H9 (cell line): ENCODE measurements at regions not wholly inside any gene's neighbourhood (a gene's known extent, or its start where the extent isn't known, plus 50 kb on each side); places are given as distances from the start of the nearest gene placed in this dataset.
A peak's percentile ranks its signal among the peaks of the same experiment; 100 is the strongest.

ENCODE experiments used
- DNase-seq: peaks from one replicate; pipeline ENCODE4 v3.0.0-alpha.2; 2017
- H2AFZ ChIP-seq: one replicate; pipeline ENCODE4 v1.6.1; 2013; ENCODE audit warnings: mild to moderate bottlenecking, low read length, control low read depth, moderate library complexity
- H2AK5ac ChIP-seq: 2 replicates; pipeline ENCODE4 v1.6.1; 2013; ENCODE audit warnings: low read length, control low read depth, mixed read lengths; ENCODE audit not compliant: insufficient read length
- H2BK120ac ChIP-seq: one replicate; pipeline ENCODE4 v1.6.1; 2013; ENCODE audit warnings: low read depth, mild to moderate bottlenecking, low read length, control low read depth, inconsistent platforms; ENCODE audit not compliant: poor library complexity, severe bottlenecking
- H2BK12ac ChIP-seq: 2 replicates; pipeline ENCODE4 v1.6.1; 2013; ENCODE audit warnings: low read length, control low read depth, mixed read lengths, low read depth; ENCODE audit not compliant: insufficient read length
- H2BK15ac ChIP-seq: 2 replicates; pipeline ENCODE4 v1.6.1; 2013; ENCODE audit warnings: low read depth, low read length, control low read depth
- H2BK20ac ChIP-seq: one replicate; pipeline ENCODE4 v1.6.1; 2013; ENCODE audit warnings: low read depth, mild to moderate bottlenecking, low read length, control low read depth, inconsistent platforms; ENCODE audit not compliant: poor library complexity, severe bottlenecking
- H2BK5ac ChIP-seq: 2 replicates; pipeline ENCODE4 v1.6.1; 2013; ENCODE audit warnings: low read length, control low read depth, mixed read lengths; ENCODE audit not compliant: insufficient read length
- H3K14ac ChIP-seq: 2 replicates; pipeline ENCODE4 v1.6.1; 2013; ENCODE audit warnings: low read length, control low read depth; ENCODE audit not compliant: insufficient read depth
- H3K18ac ChIP-seq: 2 replicates; pipeline ENCODE4 v1.6.1; 2013; ENCODE audit warnings: low read depth, mild to moderate bottlenecking, mixed read lengths, low read length, control low read depth; ENCODE audit not compliant: insufficient read length
- H3K23ac ChIP-seq: 2 replicates; pipeline ENCODE4 v1.6.1; 2013; ENCODE audit warnings: low read length, control low read depth, mixed read lengths, low read depth; ENCODE audit not compliant: insufficient read length
- H3K23me2 ChIP-seq: 2 replicates; pipeline ENCODE4 v1.6.1; 2013; ENCODE audit warnings: low read depth, mild to moderate bottlenecking, mixed read lengths, low read length, control low read depth; ENCODE audit not compliant: insufficient read length, poor library complexity, severe bottlenecking
- H3K27ac ChIP-seq: 2 replicates; pipeline ENCODE4 v1.5.1; 2013; ENCODE audit warnings: low read length, control low read depth, mixed read lengths, low read depth; ENCODE audit not compliant: insufficient read length
- H3K27me3 ChIP-seq: 2 replicates; pipeline ENCODE4 v1.6.1; 2013; ENCODE audit warnings: low read length, control low read depth, inconsistent platforms; ENCODE audit not compliant: insufficient read depth
- H3K4ac ChIP-seq: 2 replicates; pipeline ENCODE4 v1.6.1; 2013; ENCODE audit warnings: low read depth, mild to moderate bottlenecking, control low read depth, inconsistent platforms, low read length, moderate library complexity
- H3K4me1 ChIP-seq: 2 replicates; pipeline ENCODE4 v1.6.1; 2013; ENCODE audit warnings: low read length, control low read depth, inconsistent platforms; ENCODE audit not compliant: insufficient read depth
- H3K4me2 ChIP-seq: 2 replicates; pipeline ENCODE4 v1.6.1; 2013; ENCODE audit warnings: low read length, control low read depth, mixed read lengths; ENCODE audit not compliant: insufficient read length, insufficient read depth
- H3K56ac ChIP-seq: 2 replicates; pipeline ENCODE4 v1.6.1; 2013; ENCODE audit warnings: low read depth, mild to moderate bottlenecking, mixed read lengths, low read length, control low read depth; ENCODE audit not compliant: insufficient read length
- H3K79me1 ChIP-seq: 2 replicates; pipeline ENCODE4 v1.6.1; 2013; ENCODE audit warnings: low read depth, mild to moderate bottlenecking, moderate library complexity, low read length, control low read depth, inconsistent platforms; ENCODE audit not compliant: insufficient read depth, poor library complexity, severe bottlenecking
- H3K79me2 ChIP-seq: 2 replicates; pipeline ENCODE4 v1.6.1; 2013; ENCODE audit warnings: low read length, control low read depth, inconsistent platforms; ENCODE audit not compliant: insufficient read depth
- H3K9ac ChIP-seq: 2 replicates; pipeline ENCODE4 v1.6.1; 2013; ENCODE audit warnings: low read length, control low read depth, mixed read lengths; ENCODE audit not compliant: insufficient read length; ENCODE audit errors: extremely low read depth
- H3K9me3 ChIP-seq: one replicate; pipeline ENCODE4 v1.6.1; 2013; ENCODE audit warnings: low read depth, low read length, inconsistent platforms; ENCODE audit not compliant: control insufficient read depth
- H3T11ph ChIP-seq: one replicate; pipeline ENCODE4 v1.6.1; 2013; ENCODE audit warnings: mild to moderate bottlenecking, low read length, control low read depth, inconsistent platforms
- H4K20me1 ChIP-seq: one replicate; pipeline ENCODE4 v1.6.1; 2013; ENCODE audit not compliant: control insufficient read depth, insufficient read length, insufficient read depth
- H4K5ac ChIP-seq: 2 replicates; pipeline ENCODE4 v1.6.1; 2013; ENCODE audit warnings: low read depth, mild to moderate bottlenecking, mixed read lengths, low read length, control low read depth; ENCODE audit not compliant: insufficient read length
- H4K8ac ChIP-seq: replicated peaks from 2 replicates; pipeline ENCODE4 v1.6.1; 2013; ENCODE audit warnings: low read length, control low read depth, mixed read lengths, low read depth; ENCODE audit not compliant: insufficient read length
- H4K91ac ChIP-seq: 2 replicates; pipeline ENCODE4 v1.6.1; 2013; ENCODE audit warnings: low read depth, mild to moderate bottlenecking, moderate library complexity, mixed read lengths, low read length, control low read depth; ENCODE audit not compliant: insufficient read length
- H3K27ac Mint-ChIP-seq, 3 experiments: 2 replicates in 2 of 3; 3 replicates in 1 of 3; pipeline ENCODE4 v1.8.0; 2020 to 2021; ENCODE audit warnings: mixed read lengths in 3 of 3, mild to moderate bottlenecking in 1 of 3, moderate library complexity in 1 of 3
- H3K27me3 Mint-ChIP-seq: 2 replicates; pipeline ENCODE4 v1.8.0; 2021; ENCODE audit warnings: low read depth, mild to moderate bottlenecking, moderate library complexity, mixed read lengths
- H3K36me3 Mint-ChIP-seq, 3 experiments: 2 replicates in 2 of 3; 3 replicates in 1 of 3; pipeline ENCODE4 v1.8.0; 2020 to 2021; ENCODE audit warnings: low read depth in 3 of 3, mixed read lengths in 3 of 3; ENCODE audit not compliant: insufficient read depth in 1 of 3
- H3K4me1 Mint-ChIP-seq, 2 experiments: 2 replicates each; pipeline ENCODE4 v1.8.0; 2020; ENCODE audit warnings: mixed read lengths in 2 of 2
- H3K4me3 Mint-ChIP-seq, 2 experiments: 2 replicates in 1 of 2; 3 replicates in 1 of 2; pipeline ENCODE4 v1.8.0; 2020 to 2021; ENCODE audit warnings: mild to moderate bottlenecking in 2 of 2, mixed read lengths in 2 of 2, moderate library complexity in 1 of 2
- H3K9me3 Mint-ChIP-seq, 2 experiments: 2 replicates in 1 of 2; 3 replicates in 1 of 2; pipeline ENCODE4 v1.8.0; 2020; ENCODE audit warnings: mild to moderate bottlenecking in 2 of 2, mixed read lengths in 2 of 2, moderate library complexity in 1 of 2
- CTCF ChIP-seq: fragments of 200-600 bp; sonication (generic); conservative IDR thresholded peaks from 3 replicates; pipeline ENCODE4 v1.8.0; 2021; ENCODE audit warnings: antibody characterized with exemption, mild to moderate bottlenecking
- WGBS: extraction: QIAGEN DNeasy Blood & Tissue Kit; methylation state at CpG from one replicate; pipeline ENCODE4 v1.1.7; 2013; ENCODE audit warnings: missing lambda C conversion rate, low lambda C conversion rate, mixed read lengths; ENCODE audit not compliant: insufficient read length; ENCODE audit errors: extremely low coverage; 5-methylcytosine and 5-hydroxymethylcytosine counted together

GRCh38 chr1:220347654-220348175 is 75.5 kb upstream of the RAB3GAP2 start:
- H3K23ac ChIP-seq: no peak overlapping the region
- Mint-ChIP-seq H3K27ac (peak overlapping the region in 1 of 3 experiments; percentile 63; a peak in 1 of 7 replicates), H3K36me3 (peaks cover 0 to 2% (median 0%) of the 10 kb centered on the region in 3 experiments; a peak in 2 of 7 replicates), H3K4me1 (peaks cover 15 to 22% of the 10 kb centered on the region in 2 experiments), H3K4me3 (no peak overlapping the region), H3K9me3 (no peaks in the 10 kb centered on the region), H3K27me3 (peaks cover 2% of the 10 kb centered on the region; the same call in 1 of the 2 replicates)
- H4K91ac ChIP-seq: no peak overlapping the region
- H3T11ph ChIP-seq: no peak overlapping the region
- no peak overlapping the region for H2BK15ac ChIP-seq
- no peak overlapping the region for H2BK20ac ChIP-seq
- no peaks in the 10 kb centered on the region for H3K79me1 ChIP-seq
- no peak for TF ChIP-seq CTCF
- no peak overlapping the region for H3K56ac ChIP-seq
- no peak overlapping the region for H3K14ac ChIP-seq
- no peaks in the 10 kb centered on the region for H3K23me2 ChIP-seq
- H3K9me3 ChIP-seq: no peaks in the 10 kb centered on the region
- H4K8ac ChIP-seq: no peak overlapping the region
- H2BK5ac ChIP-seq: no peak overlapping the region
- WGBS: no CpG with 5 or more reads among the region's 8 CpGs
- no peak overlapping the region for H3K18ac ChIP-seq
- H3K9ac ChIP-seq: no peak overlapping the region
- H2BK12ac ChIP-seq: no peak overlapping the region
- no peaks in the 10 kb centered on the region for H3K79me2 ChIP-seq
- H3K27ac ChIP-seq: no peak overlapping the region
- no peak overlapping the region for H2BK120ac ChIP-seq
- H3K4me2 ChIP-seq: no peak overlapping the region
- H2AFZ ChIP-seq: no peak overlapping the region
- DNase-seq: no peak
- H2AK5ac ChIP-seq: no peak overlapping the region
- no peaks in the 10 kb centered on the region; the same call in 1 of the 2 replicates for H3K4me1 ChIP-seq
- H3K27me3 ChIP-seq: no peaks in the 10 kb centered on the region
- H4K20me1 ChIP-seq: no peaks in the 10 kb centered on the region
- H3K4ac ChIP-seq: no peak overlapping the region
- H4K5ac ChIP-seq: no peak overlapping the region
